HG03558 (cell line): ENCODE measurements at regions not wholly inside any gene's neighbourhood (a gene's known extent, or its start where the extent isn't known, plus 50 kb on each side); places are given as distances from the start of the nearest gene placed in this dataset.
"Not testable (repeated sequence)": the region's sequence is repeated elsewhere in the genome, so short reads cannot be mapped to it uniquely, and the experiment has no call there.

ENCODE experiments used
- ATAC-seq: cut with Tn5 transposase; IDR thresholded peaks from one replicate; pipeline ENCODE4 v1.9.1; 2021; ENCODE audit warnings: moderate number of reproducible peaks; ENCODE audit not compliant: unreplicated experiment; ENCODE audit errors: extremely low read depth

DNA sequence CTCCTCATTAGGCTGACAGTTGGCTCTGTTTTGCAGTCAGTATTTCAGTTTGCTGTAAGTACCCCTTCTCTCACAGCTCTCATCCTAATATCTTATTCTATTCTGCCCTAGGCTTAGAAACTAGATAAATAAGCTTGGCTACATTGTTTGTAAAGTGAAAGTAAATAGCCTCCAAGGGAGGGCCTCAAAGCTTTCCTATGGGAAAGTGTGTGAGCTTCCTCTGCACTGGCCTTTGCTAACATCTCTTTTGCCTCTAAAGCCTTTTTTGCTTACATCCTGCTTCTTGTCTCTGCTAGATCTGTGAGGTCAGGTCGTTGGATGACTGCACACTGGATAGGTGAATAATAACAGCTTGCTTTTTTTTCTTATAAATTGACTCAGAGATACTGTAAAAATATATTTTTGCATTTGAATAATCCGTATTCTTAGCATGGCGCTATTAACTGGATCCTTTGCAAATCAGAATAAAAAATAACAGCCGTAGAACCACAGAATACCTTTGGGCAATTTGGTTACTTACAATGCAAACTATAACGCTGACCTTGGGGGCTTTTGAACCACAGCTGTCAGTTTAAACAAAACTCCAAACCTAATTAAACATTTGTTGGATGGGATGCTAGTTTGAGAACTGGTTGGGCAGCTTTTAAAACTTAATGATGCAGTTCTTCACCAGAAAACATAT is 55.1 kb downstream of the TTC6 start:
- no peak for ATAC-seq

DNA sequence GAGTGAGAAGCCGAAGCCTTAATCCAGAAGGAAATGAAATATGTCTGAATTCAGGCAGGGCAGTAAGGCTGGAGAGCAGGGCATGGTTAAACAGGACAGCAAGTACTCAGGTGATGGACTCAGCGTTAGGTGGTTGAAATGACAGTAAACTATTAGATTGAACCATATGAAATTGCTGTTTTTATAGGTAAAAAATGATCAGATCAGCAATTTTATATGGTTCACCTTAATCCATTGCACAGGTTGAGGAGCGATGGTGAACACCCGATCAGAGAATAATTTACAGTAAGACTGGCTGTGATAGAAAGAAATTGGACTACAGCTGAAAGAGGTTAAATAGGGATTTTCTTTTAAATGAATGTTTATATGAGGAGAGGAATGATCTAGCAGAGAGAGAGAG is 56.6 kb downstream of the TTC6 start:
- ATAC-seq: no peak

DNA sequence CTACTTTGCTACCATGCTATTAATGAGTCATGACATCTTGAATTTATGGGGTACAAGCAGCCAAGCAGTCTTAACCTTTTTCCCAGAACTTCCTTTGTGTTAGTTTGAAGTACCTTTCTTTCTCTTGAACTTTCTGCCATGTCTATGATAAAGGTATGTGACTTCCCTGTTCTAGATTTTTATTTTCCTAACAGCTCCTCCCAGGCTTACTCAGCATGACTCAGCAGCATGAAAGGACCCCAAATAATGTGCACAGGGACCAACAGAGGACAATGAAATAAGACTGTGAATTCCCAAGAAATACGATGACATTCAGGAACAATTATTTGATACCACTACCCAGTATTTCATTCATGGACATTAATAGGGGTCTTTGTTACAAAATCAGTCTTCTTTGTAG is 60.0 kb downstream of the TTC6 start:
- no peak for ATAC-seq

DNA sequence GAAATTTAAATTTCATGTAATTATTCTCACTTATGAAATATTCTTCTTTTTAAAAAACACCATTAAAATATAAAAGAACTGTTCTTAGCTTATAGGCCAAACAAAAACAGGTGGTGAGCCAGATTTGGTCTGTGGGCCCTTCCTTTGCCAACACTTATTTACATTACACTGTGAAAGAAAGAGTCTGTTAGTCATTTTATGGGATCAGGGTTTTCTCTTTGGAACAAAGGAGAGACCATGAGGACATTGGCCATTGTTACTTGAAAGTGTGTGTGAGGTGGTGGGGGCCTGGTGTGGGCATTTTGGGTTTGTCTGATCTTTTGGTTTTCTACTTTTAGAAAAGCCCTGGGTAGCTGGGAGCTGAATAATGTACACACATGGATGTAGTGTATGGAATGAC is 62.7 kb downstream of the TTC6 start:
- ATAC-seq: no peak

DNA sequence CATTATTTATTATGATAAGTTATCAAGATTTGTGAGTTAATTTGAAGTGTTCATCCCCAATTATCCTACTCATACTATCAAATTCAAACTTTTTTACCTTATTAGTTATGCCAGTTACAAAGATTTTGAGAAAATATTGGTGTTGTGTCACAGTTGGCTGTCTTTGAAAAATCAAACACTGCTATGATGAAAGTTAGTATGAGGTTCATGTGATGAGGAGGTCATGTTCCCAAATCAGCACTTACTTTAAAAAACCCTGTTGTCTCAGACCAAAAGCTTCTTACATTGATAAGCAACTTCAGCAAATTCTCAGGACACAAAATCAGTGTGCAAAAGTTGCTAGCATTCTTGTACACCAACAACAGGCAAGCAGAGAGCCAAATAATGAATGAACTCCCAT is 68.1 kb downstream of the TTC6 start:
- no peak for ATAC-seq

DNA sequence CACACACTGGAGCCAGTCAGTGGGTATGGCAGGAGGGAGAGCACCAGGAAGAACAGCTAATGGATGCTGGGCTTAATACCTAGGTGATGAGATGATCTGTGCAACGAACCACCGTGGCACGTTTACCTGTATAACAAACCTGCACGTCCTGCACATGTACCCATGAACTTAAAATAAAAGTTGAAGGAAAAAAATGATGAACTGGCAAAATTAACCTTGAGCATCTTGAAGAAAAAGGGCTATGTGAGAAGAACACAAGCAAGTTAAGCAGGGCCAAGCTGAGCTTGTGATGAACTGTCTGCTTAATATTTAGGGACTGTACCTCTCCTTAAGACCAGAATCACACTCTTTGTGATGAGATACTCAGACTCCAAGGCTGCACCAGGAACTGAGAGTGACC is 70.0 kb downstream of the TTC6 start:
- no peak for ATAC-seq

DNA sequence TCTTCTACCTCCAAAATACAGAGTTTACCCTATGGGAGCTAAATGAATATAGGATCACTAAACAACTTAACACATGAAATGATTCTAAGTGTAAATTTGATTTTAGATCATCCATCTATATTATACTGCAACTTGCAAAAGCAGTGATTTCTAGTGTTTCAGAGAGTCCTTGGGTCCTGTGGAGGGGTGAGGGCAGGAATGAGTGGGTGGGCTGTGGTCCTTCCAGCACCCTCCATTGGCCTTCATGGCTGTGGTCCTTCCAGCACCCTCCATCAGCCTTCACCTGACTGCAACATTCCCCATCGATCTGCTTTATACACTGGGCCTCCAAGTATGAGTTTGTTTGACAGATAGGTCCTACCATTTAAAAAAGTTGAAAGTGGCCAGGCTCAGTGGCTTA is 70.5 kb downstream of the TTC6 start:
- no peak for ATAC-seq

DNA sequence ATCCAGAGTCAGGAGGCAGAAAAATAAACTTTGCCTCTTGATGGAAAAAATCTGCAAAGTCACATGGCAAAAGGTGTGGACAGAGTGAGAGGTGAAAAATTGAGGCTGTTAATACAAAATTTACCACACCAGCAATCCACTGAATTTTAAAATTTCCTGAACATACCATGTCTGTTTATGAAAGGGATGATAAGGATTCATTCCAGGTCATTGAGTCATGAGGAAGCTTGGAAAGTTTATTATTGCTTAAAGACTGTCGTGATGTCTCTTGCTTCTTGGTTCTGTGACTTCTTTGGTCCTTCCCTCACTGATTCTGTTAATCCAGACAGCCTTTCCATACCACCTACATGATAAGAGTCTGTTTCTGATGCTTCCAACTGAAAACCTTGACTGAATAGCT is 73.2 kb downstream of the TTC6 start:
- ATAC-seq: no peak

DNA sequence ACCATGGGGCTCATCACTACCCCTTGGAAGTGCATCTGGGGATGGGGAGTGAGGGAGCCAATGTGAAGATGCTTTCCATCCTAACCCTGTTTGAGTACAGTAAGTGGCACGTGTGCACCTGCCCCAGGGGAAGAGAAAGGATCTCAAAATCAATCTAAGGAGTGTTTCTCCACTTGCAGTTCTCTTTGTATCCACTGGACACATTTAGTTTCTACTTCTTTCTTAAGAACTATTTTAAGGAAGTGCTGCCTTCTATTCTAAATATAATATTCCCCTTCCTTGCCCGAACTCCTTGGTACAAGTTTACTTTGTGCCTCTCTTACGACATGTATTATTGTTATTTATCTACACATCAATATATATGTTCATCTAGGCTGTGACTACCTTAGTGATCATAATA is 73.8 kb downstream of the TTC6 start:
- no peak for ATAC-seq

DNA sequence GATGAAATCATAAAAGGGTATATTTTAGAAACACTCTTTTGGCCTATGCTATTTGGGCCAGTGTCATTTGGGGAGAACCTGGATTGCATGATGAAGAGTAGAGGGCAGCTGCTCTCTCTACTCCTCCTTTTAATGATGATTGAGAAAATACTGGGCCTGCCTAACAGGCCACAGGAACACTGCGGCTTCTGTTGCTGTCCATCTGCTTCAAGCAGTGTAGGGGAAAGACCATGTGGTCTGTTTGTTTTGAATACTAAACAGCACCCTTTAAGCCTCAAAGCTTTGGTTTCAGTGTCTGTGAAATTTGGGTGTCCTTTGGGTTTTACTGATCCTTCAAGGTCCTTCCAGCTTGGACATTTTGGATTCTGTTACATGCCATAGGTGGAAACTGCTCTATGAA is 78.0 kb downstream of the TTC6 start:
- no peak for ATAC-seq

DNA sequence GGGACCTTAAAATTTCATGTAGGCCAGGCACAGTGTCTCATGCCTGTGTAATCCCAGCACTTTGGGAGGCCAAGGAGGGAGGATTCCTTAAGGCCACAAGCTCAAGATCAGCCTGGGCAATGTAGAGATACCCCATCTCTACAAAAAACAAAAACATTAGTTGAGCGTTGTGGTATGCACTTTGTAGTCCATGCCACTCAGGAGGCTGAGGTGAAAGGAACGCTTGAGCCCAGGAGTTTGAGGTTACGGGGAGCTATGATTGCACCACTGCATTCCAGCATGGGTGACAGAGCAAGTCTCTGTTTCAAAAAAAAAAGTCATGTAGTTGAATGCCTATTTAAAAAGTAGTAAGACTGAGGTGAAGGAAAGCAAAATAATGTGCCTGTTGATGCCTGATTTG is 83.5 kb downstream of the TTC6 start:
- no peak for ATAC-seq

DNA sequence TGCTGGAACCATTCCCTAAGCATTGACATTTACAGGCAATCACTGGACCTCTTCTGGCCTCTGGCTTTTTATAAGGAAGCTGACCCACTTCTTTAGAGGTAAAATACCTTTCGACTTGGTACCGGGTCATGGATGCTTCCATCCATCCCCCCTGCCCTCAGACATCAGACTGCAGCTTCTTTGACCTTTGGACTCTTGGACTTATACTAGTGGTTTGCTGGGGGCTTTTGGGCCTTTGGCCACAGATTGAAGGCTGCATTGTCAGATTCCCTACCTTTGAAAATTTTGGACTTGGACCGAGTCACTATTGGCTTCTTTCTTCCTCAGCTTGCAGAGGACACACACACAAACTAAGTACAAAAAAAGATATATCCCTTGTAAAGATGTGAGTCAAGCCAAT is 86.1 kb downstream of the TTC6 start:
- ATAC-seq: no peak

DNA sequence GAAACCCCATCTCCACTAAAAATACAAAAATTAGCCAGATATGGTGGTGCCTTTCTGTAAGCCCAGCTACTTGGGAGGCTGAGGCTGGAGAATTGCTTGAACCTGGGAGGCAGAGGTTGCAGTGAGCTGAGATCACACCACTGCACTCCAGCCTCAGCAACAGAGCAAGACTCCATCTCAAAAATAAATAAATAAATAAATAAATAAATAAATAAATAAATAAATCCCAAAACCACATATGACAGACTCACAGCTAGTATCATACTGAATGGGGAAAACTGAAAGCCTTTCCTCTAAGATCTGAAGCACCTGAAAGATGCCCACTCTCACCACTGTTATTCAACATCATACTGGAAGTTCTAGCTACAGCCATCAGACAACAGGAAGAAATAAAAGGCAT is 97.3 kb downstream of the TTC6 start:
- not testable (repeated sequence) for ATAC-seq

DNA sequence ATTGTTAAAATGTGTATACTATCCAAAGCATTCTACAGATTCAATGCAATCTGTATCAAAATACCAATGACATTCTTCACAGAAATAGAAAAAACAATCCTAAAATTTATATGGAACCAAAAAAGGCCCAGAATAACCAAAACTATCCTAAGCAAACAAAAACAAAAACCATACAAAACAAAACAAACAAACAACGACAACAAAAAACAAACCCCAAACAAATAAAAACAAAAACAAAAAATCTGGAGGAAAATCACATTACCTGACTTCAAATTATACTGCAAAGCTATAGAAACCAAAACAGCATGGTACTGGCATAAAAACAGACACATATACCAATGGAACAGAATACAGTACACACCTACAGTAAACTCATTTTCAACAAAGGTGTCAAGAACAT is 98.0 kb downstream of the TTC6 start:
- not testable (repeated sequence) for ATAC-seq

DNA sequence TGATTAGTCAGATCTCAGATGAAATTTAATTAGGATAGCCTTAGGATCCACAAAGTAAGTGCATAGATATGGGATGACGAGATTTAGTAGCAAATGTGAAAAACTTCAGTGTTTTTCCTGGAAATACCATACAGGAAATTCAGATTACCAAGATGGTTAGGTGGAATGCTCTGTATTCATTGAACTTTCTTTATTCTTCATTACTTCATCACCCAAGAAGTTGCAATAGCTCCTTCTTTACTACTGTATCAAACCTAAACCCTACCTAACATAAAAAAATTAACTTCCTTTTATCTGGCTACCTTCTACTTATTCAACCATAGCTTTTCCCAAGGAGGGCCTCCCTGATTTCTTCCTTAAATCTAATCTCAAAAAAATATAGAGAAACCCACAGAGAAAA is 100.4 kb downstream of the TTC6 start:
- ATAC-seq: no peak

DNA sequence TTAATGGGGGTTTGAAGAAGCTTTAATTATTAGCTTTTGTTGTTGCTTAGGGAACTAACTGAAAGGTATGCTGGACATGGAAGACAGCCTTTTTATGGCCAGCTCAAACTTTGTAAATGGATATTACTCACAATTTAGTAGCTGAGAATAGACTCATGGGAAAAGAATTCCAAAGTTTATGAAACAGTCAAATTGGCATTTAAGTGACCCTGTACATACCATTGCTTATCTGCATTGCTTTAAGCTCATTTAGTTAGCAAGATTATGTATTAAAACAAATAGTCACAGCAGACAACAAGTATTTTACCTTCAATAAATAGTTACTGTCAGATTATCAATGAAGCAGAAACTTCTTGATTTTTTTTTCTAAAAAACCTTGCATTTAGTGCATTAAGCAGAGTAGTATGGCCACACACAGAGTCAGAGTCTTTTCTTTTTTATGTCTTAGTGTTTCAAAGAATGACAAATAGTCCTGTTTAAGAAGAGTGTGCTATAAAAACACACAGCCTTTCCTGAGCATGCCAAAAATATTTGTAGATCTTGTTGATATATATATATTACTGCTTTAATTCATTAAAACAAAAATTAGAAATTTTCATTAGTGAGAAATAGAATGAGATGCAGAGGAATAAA is 102.2 kb downstream of the TTC6 start:
- ATAC-seq: no peak

DNA sequence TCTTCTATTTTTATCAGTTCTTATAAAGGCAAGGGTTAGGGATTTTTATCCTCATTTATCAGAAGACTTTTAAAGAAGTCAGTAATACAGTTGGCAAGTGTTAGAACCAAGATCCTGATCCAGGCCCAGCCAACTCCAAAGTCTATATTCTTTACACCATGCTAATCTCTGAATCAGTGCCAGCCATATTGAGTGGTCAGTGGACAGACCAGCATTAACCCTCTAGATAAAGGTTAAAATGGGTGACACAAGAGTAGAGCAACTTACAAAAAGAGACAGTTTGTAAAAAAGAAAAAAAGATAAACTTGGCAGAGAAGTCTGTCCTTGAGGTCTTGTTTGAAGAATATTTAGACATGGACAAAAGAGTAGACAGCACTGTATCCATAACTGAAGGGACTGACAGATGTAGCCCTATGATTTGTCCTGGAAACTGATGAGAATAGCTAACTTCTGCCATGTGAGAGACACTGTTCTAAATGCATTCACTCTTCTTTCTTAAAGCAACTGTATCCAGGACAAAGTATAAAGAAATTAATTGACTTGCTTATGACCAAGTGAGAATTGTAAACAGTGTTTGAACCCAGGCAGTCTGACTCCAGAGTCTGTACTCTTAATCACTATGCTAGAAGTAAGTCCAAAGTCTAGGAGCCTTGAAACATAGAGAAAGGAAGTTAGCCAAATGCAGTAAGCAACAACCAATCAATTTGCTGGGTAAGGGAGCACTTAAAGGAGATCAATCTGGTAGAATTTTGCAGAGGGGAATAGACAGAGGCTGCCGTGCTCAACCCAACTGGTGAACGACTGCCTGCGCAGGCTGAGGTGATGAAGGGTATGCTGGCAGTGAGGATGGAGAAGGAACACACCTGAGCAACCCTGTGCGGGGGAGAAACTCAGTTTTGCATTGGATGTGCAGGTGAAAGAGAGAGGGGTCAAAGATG is 103.7 kb downstream of the TTC6 start:
- ATAC-seq: no peak

DNA sequence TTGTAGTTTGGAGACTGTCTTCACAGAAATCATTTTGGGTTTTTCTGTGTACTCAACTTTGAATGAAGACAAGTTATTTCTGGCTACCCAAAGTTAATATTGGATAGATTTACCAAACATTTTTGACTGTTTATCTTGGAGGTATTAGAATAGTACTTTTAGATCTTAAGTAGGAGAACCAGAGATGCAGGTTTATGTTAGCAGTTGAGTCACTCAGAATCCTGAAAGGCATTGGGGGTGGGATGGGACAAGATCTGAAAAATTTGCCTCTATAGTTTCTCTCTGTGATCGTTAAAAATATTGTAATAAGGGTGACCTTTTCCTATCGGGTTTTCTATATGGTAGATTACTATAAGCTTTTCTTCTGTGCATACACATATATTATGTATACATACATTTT is 112.3 kb downstream of the TTC6 start:
- ATAC-seq: no peak

DNA sequence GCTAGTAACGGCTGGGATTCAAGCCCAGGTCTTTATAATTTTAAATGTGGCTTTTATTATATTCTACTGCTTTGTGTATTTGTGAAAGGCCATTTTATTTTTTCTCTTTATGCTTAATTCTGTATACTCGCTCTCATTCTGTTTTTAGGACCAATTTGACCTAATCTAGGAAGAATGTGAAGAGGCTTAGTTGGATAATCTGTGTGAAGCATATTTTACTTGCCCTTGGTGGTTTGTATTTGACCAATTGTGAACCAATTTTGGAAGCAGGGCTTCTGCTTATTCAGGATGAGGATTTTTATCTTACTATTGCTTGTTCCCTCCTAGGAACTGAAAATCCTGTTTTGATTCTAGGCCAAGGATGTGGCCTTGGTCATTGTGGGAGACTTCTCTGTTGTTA is 113.1 kb downstream of the TTC6 start:
- no peak for ATAC-seq

DNA sequence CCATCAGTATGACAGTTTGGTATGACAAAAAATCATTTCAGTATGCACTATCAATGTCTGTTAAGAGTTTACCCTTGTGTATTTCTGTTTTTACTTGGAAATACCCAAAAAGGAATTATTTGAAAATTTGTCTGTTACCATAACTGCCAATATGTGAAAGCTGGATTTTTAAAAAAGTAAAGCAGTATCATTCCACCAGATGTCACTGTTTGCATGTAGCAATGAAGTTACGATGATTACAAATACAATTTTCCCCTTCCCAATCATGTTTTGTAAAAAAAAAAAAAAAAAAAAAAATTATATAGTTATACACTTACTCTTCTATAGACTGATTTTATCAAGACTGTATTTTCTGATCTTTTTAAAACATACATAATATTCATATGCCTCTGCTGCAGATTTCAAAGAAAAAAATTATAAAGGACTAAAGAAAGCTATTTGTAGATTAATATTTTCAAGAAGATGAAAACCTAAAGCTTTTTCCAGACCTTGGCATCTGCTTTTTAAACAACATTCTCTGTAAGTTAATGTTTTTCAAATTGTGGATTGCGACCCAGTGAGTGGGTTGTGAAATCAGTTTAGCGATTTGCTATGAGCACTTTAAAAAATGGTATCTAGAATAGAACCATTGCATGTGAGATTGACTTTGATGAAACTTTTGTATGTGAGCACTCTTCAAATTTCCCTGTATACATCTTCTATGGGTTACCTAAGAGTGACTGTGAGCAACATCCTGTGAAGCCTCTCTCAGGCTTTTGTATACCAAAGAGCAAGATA is 114.2 kb downstream of the TTC6 start:
- no peak for ATAC-seq
